Adrenal gland (tissue), 5 donors: ENCODE measurements at regions not wholly inside any gene's neighbourhood (a gene's known extent, or its start where the extent isn't known, plus 50 kb on each side); places are given as distances from the start of the nearest gene placed in this dataset.

Experiments used
- CTCF ChIP-seq, 6 experiments: fragments of 450-650 bp in 4 of 6; fragments of 200-600 bp in 2 of 6; sonication (generic) in 1 of 6; IDR thresholded peaks; 1 replicate in 5 of 6; 2 replicates in 1 of 6; pipeline versions ENCODE4 v1.5.1 to v1.8.0; 2016 to 2021; ENCODE audit warnings: antibody characterized with exemption in 6 of 6, mild to moderate bottlenecking in 2 of 6, moderate library complexity in 1 of 6
- POLR2A ChIP-seq, 2 donors: fragments of 450-650 bp; IDR thresholded peaks; one replicate each; pipeline ENCODE4 v1.6.1; 2017; ENCODE audit warnings: antibody characterized with exemption in 2 of 2, mild to moderate bottlenecking in 2 of 2, moderate library complexity in 1 of 2
- donor health status: DM: no; HTN: no; CAD: no.

GRCh38 chr18:77512152-77512551 lies 262.5 kb downstream of the GALR1 start:
- TF ChIP-seq CTCF (IDR thresholded peaks at IDR 0.05) (no peak), POLR2A (IDR thresholded peaks at IDR 0.05) (no peak)
